ENCODE measurements at regions not wholly inside any gene's neighbourhood (a gene's known extent, or its start where the extent isn't known, plus 50 kb on each side); places are given as distances from the start of the nearest gene placed in this dataset.

GRCh38 chr20:57838670-57839151 is 128.9 kb upstream of the PMEPA1 start:
- no peak for TF ChIP-seq POLR2A (IDR thresholded peaks at IDR 0.05; ENCODE audit: extremely low read depth, insufficient read length)
- no peak for TF ChIP-seq CTCF (IDR thresholded peaks at IDR 0.05; ENCODE audit: low read depth, low read length)

All from NB4 (cell line).